HG02884 (cell line): ENCODE measurements at regions not wholly inside any gene's neighbourhood (a gene's known extent, or its start where the extent isn't known, plus 50 kb on each side); places are given as distances from the start of the nearest gene placed in this dataset.

Source experiments
- ATAC-seq: cut with Tn5 transposase; IDR thresholded peaks from one replicate; pipeline ENCODE4 v1.9.1; 2021; ENCODE audit warnings: mild to moderate bottlenecking, moderate library complexity; ENCODE audit not compliant: unreplicated experiment

DNA sequence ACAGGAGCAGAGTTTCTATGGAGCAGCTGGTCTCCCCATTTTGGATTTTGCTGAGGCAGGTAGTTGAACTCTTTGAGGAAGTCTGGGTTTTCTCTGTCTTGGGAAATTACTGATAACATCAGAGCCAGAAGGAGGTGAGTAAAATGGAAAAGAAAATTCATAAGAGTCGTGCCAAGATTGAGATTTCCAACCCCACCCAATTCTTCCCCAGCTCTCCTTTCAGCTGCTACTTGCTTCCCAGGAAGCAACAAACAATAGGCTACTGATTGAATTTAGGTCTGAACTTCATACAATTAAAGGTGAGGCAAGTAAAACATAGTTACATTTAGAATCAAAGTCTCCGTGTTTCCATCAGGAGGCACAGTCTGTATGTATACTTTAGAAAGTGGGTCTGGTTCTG lies 54.6 kb upstream of the EOLA2 start:
- no peak for ATAC-seq

DNA sequence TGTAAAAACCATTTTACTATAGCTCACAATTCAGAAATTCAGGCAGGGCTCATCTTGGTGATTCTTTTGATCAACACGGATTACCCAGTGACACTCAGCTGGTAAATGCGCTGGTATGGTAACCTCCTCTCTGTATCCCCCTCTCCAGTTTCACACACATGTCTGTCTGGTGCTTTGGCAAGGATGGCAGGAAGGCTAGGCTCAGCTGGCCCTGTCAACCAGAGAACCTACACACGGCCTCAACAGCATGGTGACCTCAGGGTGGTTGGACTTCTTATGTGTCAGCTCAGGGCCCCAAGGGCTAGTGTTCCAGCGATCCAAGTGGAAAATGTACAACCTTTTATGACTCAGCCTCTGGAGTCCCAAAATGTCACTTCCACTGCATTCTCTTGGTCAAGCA lies 55.7 kb upstream of the EOLA2 start:
- ATAC-seq = no peak

DNA sequence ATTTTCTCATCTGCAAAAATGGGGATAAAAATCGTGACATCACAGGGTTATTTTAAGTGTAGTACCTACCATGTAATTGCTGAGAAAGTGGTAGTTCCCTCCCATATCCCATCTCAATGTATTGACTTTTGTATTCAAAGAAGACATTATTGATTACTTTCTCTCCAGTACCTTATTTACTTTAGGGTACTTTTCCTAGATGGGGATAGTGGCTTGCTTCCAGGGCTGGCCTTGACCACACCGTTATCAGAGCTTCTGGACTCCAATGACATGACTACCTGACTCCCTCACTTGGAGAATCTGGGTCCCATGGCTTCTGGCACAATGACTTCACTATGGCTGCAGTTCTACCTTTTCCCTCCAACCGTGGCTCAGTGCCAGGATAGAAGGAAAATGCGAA lies 58.2 kb upstream of the EOLA2 start:
- ATAC-seq = no peak

DNA sequence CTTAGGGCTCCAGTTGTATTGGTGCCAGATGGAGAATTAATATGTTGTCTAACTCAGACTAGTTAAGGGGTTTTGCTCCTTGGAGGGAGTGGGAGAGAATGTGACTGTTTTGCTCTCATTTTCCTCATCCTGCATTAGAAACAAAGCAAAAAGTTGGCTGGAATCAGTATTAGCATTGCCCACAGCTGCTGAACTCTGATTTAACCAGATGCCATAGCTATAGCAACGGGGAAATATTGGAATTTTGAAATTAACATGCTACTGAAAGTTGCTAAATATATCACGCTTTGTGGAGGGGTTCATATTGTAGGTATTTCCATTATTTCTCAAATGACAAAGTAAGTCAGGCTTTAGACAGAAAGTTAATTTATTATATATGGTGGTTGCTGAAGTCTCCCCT lies 66.7 kb upstream of the EOLA2 start:
- ATAC-seq = no peak

DNA sequence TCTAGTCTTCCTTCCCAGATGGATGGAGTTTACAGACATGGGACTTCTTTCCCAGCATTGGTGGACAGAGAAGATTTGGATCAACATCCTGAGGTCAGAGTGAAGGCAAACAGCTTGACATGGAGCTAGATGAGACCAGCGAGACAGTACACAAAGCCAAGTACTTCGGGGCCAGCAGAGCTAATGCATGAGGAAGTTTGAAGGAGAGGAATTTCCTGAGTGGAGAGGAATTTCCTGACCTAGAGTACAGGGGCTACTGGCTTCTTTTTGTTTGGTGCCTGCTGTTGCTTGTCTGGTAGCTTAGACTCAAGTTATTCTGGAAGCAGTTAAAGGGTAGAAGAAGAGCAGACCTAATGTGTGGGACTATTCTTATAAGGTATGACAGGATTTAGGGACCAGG lies 69.1 kb upstream of the EOLA2 start:
- ATAC-seq = no peak

DNA sequence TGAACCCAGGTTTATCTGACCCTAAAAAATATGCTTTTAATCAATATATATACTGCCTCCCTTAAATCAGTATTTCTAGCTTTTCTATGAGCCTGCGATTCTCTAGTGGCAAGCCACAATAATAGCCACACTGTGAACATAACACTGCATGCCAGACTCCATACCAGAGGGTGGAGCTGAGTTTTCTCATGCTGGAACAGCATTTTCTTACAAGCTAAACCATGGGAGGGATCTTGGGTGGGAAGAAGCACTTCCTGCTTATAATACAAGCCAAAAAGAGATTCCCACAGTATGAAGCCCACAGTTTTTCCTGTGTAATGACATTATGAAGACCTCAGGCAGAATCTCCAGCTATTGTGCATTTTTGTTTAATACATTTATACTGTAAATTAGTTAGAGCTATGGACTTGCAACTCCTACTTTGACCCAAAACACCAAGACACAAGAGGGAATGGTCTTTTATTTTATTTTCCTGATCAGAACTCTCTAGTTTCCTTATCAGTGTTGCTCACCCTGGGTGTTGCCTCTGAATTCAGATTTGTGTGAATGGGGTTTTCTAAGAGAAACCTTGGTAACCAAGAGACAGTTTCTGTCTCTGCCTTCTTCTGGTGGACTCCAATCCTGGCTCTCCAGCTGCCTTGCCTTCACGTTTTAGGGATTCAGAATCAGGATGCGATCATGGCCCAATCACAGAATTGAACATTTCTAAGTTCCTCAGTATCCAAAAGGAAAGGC lies 74.5 kb upstream of the EOLA2 start:
- ATAC-seq = no peak

DNA sequence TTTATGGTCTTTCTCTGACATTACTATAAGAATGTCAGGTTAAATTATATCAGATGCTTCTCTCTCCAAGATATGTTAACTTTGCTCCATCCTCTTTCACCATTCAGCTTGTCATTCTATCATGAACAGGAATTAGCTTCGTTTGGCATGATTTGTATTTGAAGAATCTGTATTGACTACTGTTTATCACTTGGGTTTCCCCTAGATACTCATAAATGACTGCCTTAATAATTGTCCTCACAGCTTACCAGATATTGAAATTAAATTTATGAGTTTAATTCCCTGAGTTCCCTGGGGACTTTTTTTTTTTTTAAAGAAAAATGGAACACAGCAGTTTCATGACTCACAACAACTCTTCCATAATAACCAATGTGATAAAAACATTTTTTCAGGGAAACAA lies 76.2 kb upstream of the EOLA2 start:
- no peak for ATAC-seq

DNA sequence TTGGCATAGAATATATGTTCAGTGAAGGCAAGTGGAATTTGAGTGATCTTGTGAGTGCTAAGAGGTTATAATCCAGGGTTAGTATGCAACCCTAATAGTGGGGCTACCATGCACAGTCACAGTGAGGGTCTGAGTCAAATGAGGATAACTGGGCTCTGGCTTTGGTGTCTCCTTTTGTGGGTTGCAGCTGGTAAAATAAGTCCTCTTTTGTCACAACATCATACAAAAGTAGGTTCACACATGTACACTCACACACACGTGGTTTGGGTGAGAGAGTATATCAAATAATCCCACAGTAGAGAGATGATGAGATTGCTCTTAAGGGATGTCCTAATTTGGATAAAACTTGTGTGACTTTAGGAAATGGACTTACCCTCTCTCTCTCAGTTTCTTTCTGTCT lies 79.6 kb upstream of the EOLA2 start:
- ATAC-seq = no peak

DNA sequence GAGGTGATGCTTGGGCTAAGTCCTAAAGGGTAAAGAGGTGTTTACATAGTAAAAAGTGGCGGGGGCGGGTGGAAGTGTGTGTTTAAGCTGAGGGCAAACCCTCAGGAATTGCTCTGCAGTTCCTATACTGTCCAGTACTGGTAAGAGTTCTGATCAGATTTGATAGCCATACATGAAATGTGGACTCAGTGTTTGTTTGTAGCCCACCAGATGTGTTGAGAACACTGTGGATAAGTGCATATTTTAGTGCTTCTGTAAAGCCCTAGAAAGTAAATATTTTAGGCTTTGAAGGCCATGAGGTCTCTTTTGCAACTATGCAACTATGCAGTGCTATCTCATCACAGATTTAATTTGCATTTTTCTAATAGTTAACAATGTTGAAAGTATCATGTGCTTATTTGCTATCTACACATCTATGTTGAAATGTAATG lies 80.7 kb upstream of the EOLA2 start:
- no peak for ATAC-seq

DNA sequence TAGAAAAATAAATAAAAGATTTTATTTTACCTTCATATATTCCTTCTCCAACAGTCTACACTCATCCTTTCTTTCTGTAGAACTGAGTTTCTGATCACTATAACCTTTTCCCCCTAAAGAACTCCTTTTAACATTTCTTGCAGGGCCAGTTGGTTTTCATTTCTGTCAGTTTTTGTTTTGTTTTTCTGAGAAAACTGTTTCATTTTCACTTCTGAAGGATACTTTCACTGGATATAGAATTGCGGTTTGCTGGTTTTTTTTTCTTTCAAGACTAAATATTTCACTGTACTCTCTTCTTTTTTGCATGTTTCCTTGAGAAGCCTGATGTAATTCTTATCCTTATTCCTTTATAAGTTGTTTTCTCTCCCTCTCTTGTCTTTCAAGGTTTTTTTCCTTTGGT lies 90.4 kb upstream of the EOLA2 start:
- no peak for ATAC-seq

DNA sequence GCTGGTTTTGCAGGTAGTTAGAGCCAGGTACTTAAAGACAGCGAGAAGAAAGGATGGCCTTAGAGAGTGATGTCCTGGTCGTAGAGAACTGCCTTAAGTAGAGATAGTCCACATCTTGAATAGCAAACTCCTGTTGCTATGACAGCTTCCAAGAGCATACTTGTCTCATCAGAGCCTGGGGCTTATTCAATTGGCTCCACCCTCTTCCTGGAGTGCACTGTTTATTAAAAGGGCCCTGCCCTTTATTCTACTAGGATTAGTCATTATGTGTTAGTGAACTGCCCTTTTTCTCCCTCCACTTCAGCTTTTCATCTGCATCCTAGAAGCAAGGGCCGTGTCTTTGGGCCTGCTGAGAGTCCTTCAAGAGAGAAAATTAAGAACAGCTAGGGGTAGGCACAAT lies 94.5 kb upstream of the EOLA2 start:
- no peak for ATAC-seq

DNA sequence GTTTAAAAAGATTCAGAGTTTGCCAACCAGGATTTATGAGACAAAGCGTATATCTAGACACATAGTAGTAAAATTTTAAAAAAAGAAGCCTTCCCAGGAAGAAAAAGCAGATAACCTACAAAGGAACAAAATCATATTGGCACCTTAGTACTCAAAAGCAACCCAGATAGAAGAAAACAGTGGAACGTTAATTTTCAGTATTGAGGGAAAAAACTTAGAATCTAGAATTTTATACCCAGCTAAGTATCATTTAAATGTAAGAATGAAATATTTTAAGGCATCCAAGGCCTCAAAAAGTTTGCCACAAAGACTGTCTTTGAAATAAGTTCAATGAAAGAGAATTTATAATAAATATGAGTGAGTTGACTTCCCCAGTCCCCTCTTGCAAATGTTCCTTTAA lies 96.5 kb upstream of the EOLA2 start:
- ATAC-seq = no peak

DNA sequence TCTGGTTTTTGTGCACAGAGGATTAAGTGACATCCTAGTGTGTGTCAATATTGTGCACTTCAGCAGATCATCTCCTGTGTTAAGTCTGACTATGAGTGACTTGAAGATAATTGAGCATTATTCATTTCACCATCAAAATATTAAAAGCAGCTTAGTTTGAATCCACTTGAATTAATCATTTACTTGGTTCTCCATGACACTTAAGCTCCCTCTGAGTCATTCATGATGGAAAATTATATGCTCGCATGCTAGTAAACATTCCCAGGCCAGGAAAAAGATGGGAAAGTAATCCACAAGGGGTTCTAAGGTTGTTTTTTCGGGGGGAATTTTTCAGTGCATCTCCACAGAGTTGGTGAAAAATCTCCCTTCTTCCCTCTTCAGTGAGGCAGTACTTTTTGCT lies 97.2 kb upstream of the EOLA2 start:
- no peak for ATAC-seq

DNA sequence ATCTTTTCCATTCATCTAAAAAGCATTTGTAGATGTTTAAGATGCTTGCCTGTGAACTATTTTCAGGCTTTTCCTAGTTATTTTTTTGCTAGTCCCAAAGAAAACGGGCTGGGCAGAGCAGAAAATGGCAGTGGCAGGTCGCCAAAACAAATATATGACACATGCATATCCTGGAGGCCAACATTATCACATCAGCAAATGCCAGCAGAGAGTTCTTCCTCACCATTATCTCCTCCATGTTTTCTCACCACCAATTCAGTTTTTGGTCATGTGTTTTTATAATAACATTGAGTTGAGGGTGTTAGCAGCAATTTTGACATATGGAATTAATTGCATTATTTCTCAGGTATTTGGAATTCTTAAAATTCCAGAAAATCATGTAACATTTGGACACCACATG lies 97.9 kb upstream of the EOLA2 start:
- ATAC-seq = no peak

DNA sequence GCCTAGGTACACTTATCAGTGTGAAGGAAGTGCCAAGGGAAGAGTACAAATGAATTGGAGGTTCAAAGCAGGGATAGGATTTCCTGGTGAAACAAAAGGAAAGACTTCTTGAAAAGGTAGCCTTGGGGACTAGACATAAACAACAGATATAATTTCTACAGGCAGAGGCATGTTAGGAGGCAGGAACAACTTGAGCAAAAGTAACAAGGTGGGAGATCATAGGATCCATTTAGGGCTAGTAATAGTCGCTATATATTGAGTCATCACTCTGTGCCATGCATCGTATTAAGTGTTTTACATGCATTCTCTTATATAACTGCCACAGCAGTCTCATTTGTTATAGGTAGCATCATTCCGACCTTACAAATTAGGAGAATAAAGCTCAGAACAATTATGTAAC lies 98.3 kb upstream of the EOLA2 start:
- ATAC-seq = no peak

DNA sequence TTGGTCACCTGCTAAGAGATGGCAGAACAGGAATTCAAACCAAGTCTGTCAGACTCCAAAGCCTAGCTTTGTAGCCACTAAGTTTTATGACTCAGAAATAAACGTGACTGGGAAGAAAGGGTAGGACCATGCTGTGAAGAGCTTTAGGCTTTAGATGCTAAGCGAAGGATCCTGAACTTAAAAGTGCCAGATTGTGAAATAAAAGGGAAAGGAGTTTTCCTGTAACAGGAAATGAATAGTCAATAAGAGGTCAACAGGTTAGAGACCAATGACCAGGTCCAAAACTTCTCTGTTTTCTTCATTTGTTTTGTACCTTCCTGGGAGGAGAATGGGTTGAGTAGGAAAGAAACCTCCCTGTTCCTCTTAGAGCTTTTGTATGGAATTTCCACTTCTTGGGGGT lies 98.8 kb upstream of the EOLA2 start:
- ATAC-seq = no peak

DNA sequence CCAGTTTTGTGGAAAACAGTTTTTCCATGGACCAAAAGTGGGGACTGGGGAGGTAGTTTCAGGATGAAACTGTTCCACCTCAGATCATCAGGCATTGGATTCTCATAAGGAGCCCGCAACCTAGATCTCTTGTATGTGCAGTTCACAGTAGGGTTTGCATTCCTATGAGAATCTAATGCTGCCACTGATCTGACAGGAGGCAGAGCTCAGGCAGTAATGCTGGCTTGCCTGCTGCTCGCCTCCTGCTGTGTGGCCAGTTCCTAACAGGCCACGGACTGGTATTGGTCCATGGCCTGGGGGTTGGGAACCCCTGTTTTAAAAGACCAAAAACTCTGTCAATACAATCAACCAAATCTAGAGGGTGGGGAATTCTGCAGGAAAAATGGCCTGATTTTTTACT lies 100.0 kb upstream of the EOLA2 start:
- no peak for ATAC-seq

DNA sequence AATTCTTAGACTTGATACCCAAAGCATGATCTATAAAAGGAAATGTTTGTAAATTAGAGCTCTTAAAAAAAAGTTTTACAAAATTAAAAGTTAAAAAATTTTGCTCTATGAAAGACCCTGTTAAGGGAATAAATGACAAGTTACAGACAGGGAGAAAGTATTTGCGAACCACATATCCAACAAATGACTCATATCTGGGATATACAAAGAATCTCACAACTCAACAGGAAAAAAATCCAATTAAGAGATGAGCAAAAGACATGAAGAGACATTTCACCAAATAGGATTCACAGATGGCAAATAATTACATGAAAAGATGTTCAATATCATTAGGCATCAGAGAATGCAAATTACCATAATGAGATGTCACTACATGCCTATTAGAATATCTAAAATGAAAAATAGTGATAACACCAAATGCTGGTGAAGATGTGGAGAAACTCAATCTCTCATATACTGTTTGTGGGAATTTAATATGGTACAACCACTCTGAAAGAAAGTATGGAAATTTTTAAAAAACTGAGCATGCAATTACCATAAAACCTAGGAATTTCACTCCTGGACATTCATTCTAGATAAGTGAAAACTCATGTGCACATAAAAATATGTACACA lies 100.8 kb upstream of the EOLA2 start:
- ATAC-seq = no peak

DNA sequence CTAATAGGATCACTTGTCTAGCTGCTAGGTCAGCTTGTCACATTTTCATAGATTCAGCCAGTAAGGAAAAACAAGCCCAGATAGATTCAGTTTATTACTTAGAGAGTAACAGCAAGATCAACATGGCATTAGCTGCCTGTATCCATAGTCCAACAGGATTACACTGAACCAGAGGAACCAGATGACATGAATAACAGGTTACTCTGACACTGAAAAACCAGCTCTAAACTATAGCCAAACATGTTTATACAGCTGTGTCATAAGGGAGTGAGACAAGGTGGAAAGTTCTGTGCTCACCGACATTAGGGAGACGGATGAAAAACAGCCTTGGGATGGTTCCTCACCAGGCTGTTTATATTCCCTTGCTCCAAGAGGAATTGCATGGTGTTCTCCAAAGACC lies 102.9 kb upstream of the EOLA2 start:
- ATAC-seq = no peak

DNA sequence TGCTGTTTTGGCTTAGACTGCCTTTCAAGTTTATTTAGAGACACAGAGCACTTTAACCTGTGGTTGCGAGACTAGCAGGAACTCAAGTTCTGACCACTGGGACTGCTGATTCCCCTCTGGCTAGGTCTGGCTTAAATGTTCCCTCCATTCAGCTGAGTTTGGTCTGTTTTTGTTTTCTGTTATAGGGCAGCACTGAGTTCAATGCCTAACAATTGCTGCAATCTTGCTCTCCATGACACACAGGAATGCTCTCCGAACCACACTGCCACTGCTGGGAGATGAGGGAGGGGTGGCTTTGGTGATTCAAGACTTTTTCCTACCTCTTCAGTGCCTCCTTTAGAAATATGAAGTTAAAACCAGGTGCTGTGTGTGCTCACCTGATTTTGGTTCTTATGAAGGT lies 106.3 kb upstream of the EOLA2 start:
- no peak for ATAC-seq

DNA sequence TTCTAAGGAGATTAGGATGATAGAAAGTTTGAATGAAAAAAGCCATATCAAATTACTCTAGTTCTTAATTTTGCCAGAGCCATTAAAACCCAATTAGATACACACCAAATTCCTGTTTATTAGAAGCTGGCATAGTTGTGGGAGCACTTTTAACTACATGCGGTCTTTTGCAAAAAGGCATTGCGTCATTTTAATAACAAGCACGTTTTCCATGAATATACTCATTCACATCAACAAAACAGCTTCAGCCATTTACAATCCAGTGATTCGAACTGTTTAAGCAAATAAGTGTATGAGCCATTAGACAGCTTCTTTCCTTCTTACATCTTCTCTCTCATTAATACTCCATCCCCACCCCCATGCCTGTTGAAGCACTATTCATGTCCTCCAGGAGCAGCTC lies 109.5 kb upstream of the EOLA2 start:
- no peak for ATAC-seq

DNA sequence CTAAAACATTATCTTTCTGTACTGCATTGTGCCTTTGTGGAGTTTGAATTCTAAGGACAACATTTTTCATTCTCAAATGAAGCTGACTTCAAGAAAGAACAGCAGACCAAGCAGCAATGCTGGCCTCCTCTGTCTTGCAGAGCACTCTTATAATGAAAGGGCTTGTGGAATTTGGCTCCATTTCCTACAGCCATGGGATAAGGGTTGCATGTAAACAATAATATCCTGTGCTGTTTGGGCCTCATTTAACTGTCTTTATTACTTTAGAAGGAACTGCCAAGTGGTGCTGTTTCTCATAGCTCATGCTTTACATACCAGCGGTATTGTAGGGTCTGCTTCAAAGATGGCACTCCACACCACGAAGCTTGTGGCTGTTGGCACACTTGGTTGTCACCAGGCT lies 111.4 kb upstream of the EOLA2 start:
- ATAC-seq = no peak

DNA sequence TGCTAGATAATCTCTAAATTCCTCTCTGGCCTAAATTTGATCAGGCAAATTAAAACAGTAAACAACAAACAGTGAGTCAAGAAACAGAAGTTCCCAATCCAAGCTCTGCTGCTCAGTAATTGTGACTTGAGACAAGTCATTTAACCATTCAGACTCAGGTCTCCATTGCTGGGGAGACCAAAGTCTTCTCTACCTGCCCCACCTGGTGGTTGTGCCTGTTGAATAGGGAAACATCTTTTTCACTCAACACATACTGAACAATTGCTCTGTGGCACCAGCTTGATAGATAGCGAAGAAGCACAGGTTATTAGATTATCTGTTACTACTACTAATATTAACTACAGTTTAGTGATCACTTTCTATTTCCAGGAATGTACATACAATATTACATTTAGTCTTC lies 112.1 kb upstream of the EOLA2 start:
- ATAC-seq = no peak
